ENCODE measurements at regions not wholly inside any gene's neighbourhood (a gene's known extent, or its start where the extent isn't known, plus 50 kb on each side); places are given as distances from the start of the nearest gene placed in this dataset.

GRCh38 chr5:61246768-61247307, 84.6 kb upstream of the SMIM15 start:
- TF ChIP-seq CTCF (conservative IDR thresholded peaks at IDR 0.05; ENCODE audit: low read depth): no peak
- CTCF ChIA-PET: no interaction called here
- POLR2A ChIA-PET (ENCODE audit: low non-redundant PET): no interaction called here
- no peak overlapping the region for H3K27ac ChIP-seq
- DNase-seq (ENCODE audit: low spot score): no peak

- no peak overlapping the region for H3K27ac ChIP-seq
- no peak for TF ChIP-seq CTCF (conservative IDR thresholded peaks at IDR 0.05; ENCODE audit: low read depth)
- ChIA-PET POLR2A (ENCODE audit: low non-redundant PET) (no interaction called here), CTCF (no interaction called here)
- DNase-seq (ENCODE audit: low spot score): no peak
Observed at GRCh38 chr5:61251874-61252642, 80.0 kb upstream of the ZSWIM6 start.

- H3K27ac ChIP-seq: no peak overlapping the region
- CTCF ChIA-PET: no interaction called here
- no peak for TF ChIP-seq CTCF (conservative IDR thresholded peaks at IDR 0.05; ENCODE audit: low read depth)
- POLR2A ChIA-PET (ENCODE audit: low non-redundant PET): no interaction called here
- no peak for DNase-seq (ENCODE audit: low spot score)
Observed at GRCh38 chr5:61252643-61252925, 79.5 kb upstream of the ZSWIM6 start.

GRCh38 chr5:61253547-61253946, 78.5 kb upstream of the ZSWIM6 start:
- ChIA-PET CTCF (interaction anchor here (0.7 kb wide), 1 partner anchor 8 kb away, joined by 4 read pairs; no protein-coding TSS in a partner anchor), POLR2A (ENCODE audit: low non-redundant PET) (interaction anchor here (0.6 kb wide), 1 partner anchor 24 kb away, joined by 5 read pairs; no protein-coding TSS in a partner anchor)
- DNase-seq (ENCODE audit: low spot score): no peak
- H3K27ac ChIP-seq: no peak overlapping the region
- TF ChIP-seq CTCF (conservative IDR thresholded peaks at IDR 0.05; ENCODE audit: low read depth): no peak

DNA sequence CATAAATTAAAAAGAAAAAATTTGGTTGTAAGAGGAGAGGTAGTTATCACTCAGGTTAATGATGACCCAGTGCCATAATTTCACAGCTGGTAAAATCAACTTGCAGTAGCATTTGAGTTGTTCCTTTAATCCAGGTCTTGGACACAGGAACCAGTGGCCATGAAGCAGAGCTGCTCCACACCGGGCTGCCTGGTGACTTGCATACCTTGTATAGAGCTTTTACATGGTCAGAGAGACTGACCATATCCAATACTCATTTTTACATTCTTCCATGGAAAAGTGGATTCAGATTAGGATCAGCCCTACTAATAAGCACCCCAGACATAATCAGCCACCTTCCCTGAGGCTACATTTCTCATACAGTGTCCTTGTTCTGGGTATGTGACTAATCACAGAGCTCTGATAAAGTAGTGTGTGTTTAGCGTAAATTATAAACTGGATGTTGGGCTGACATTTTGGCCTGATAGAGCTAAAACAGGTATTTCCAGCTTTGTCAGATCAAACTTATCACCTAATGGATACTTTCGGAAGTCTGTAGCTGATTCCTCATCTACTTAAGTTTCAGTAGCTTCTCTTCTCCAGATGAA, 77.0 kb upstream of the ZSWIM6 start:
- POLR2A ChIA-PET (ENCODE audit: low non-redundant PET): no interaction called here
- no peak for TF ChIP-seq CTCF (conservative IDR thresholded peaks at IDR 0.05; ENCODE audit: low read depth)
- CTCF ChIA-PET: interaction anchor here (0.7 to 1.2 kb wide), 2 partner anchors 80 to 288 kb away, joined by 3 to 4 read pairs; no protein-coding TSS in a partner anchor
- peak; percentile 59 for DNase-seq (ENCODE audit: low spot score)
- H3K27ac ChIP-seq: no peak overlapping the region

GRCh38 chr5:61256474-61256873, 75.6 kb upstream of the ZSWIM6 start:
- CTCF ChIA-PET: interaction anchor here (0.7 kb wide), 1 partner anchor 45 kb away, joined by 3 read pairs; no protein-coding TSS in a partner anchor
- POLR2A ChIA-PET (ENCODE audit: low non-redundant PET): no interaction called here
- no peak overlapping the region for H3K27ac ChIP-seq
- DNase-seq (ENCODE audit: low spot score): no peak
- TF ChIP-seq CTCF (conservative IDR thresholded peaks at IDR 0.05; ENCODE audit: low read depth): no peak
